Activated naive CD8-positive, alpha-beta T cell treated with anti-CD3 and anti-CD28 coated beads, Interleukin-2, amount 50 U/mL, for 24 hours (primary cell): ENCODE measurements at regions not wholly inside any gene's neighbourhood (a gene's known extent, or its start where the extent isn't known, plus 50 kb on each side); places are given as distances from the start of the nearest gene placed in this dataset.
"Not testable (repeated sequence)": the region's sequence is repeated elsewhere in the genome, so short reads cannot be mapped to it uniquely, and the experiment has no call there.

ENCODE experiments used
- ATAC-seq: fragments of 150-1000 bp; cut with Tn5 transposase; one replicate; pipeline ENCODE4 v1.10.0; 2021
- DNase-seq: peaks from one replicate; pipeline ENCODE4 v3.0.0; 2021
- H3K27ac Mint-ChIP-seq: one replicate; pipeline ENCODE4 v1.8.0; 2021; ENCODE audit warnings: mild to moderate bottlenecking, mixed read lengths
- H3K27me3 Mint-ChIP-seq: one replicate; pipeline ENCODE4 v1.8.0; 2021; ENCODE audit warnings: mixed read lengths
- H3K36me3 Mint-ChIP-seq: one replicate; pipeline ENCODE4 v1.8.0; 2021; ENCODE audit warnings: low read depth, mixed read lengths
- H3K4me1 Mint-ChIP-seq: one replicate; pipeline ENCODE4 v1.8.0; 2021; ENCODE audit warnings: mixed read lengths
- H3K4me3 Mint-ChIP-seq: one replicate; pipeline ENCODE4 v1.8.0; 2021; ENCODE audit warnings: mild to moderate bottlenecking, moderate library complexity, mixed read lengths
- H3K9me3 Mint-ChIP-seq: one replicate; pipeline ENCODE4 v1.8.0; 2021; ENCODE audit warnings: mixed read lengths

DNA sequence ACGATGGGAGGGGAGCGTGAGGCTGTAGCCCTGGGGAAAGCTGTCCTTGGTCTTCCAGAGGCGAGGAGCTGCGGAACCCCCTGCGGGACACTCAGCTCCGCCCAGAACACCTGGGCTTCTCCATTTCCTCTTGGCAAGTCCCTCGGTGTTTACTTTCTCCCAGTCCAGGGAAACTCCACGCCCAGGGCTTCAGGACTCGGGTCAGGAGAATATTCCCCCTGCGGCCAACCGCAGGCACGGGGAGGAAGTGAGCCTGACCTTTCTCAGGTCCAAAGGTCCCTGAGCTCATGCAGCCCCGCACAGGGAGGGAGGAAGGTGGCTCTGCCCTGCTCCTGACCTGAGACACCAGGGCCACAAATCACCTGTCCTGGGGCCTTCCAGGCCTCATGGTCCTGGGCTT is 5435.9 kb upstream of the TPTE start:
- not testable (repeated sequence) for H3K4me1 Mint-ChIP-seq, H3K27ac Mint-ChIP-seq, H3K9me3 Mint-ChIP-seq, H3K27me3 Mint-ChIP-seq, H3K36me3 Mint-ChIP-seq, DNase-seq, H3K4me3 Mint-ChIP-seq, ATAC-seq

DNA sequence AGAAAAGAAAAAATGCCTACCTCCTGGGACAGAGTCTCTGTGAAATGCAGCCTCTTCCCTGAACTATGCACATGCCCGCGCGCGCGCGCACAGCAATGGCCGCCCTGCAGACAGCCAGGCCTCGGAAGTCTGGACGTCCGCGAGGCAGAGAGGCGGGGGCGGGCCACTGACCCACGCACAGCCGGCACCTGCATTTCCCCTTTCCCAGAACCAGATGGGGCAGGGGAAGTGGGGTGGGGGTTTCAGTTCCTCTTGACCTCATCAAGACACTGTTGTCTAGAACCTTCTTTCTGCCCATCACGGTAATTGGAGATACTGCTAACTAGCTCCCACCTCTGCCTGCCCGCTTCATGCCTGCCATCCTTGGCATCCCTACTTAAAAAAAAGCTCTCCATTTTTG is 5435.0 kb upstream of the TPTE start:
- H3K4me1 Mint-ChIP-seq, ATAC-seq, H3K36me3 Mint-ChIP-seq, H3K4me3 Mint-ChIP-seq, DNase-seq, H3K27me3 Mint-ChIP-seq, H3K9me3 Mint-ChIP-seq, H3K27ac Mint-ChIP-seq: not testable (repeated sequence)

GRCh38 chr21:5088820-5089219 is 5432.6 kb upstream of the TPTE start:
- H3K4me3 Mint-ChIP-seq, H3K4me1 Mint-ChIP-seq, H3K9me3 Mint-ChIP-seq, DNase-seq, H3K27me3 Mint-ChIP-seq, H3K27ac Mint-ChIP-seq, H3K36me3 Mint-ChIP-seq: not testable (repeated sequence)
- ATAC-seq = peak; percentile 36

- ATAC-seq, H3K9me3 Mint-ChIP-seq, H3K36me3 Mint-ChIP-seq, H3K4me3 Mint-ChIP-seq, DNase-seq, H3K27me3 Mint-ChIP-seq, H3K4me1 Mint-ChIP-seq, H3K27ac Mint-ChIP-seq: not testable (repeated sequence)
These were observed 5431.8 kb upstream of the TPTE start for GRCh38 chr21:5089399-5090089.

- not testable (repeated sequence) for H3K27me3 Mint-ChIP-seq, H3K9me3 Mint-ChIP-seq, H3K4me3 Mint-ChIP-seq, DNase-seq, H3K27ac Mint-ChIP-seq, H3K4me1 Mint-ChIP-seq, ATAC-seq, H3K36me3 Mint-ChIP-seq
These were observed 5431.0 kb upstream of the TPTE start for GRCh38 chr21:5090132-5091079.

- H3K27ac Mint-ChIP-seq, H3K4me1 Mint-ChIP-seq, H3K36me3 Mint-ChIP-seq, DNase-seq, H3K4me3 Mint-ChIP-seq, H3K9me3 Mint-ChIP-seq, ATAC-seq, H3K27me3 Mint-ChIP-seq: not testable (repeated sequence)
These were observed 5430.1 kb upstream of the TPTE start for GRCh38 chr21:5091274-5091673.

- not testable (repeated sequence) for H3K36me3 Mint-ChIP-seq, H3K27me3 Mint-ChIP-seq, H3K27ac Mint-ChIP-seq
These were observed 5425.8 kb upstream of the TPTE start for GRCh38 chr21:5095628-5096027.

DNA sequence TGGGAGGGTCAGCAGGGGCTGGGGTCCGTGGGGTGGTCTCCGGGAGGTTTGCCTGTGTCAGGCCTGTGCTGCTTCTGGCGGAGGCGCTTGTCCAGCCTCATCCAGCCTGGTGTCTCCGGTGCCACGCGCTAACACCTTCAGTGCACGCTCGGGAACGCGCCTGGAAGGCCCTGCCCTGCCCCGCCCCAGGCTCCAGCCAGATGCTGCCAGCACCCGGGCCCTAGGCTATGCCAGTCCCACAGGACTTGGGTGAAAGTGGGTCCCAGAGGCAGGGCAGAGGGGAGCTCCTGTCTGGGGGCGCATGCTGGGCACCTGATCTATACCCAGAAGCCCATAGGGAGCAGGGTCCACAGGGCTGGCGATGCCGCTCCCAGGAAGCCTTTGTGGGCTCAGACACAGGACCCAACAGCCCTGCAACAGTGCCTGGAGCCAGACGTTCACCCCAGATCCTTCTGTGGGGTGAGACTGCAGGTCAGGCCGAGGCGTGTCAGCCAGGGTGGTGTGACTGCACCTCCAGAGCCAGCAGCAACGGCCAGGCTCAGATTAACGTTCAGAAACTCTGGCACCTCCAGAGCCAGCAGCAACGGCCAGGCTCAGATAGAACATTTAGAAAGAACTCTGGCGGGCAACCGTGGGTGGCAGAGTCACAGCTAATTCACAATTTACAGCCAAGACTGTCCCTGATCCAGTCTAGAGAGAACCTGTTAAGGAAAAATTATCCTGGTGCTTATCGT is 5423.2 kb upstream of the TPTE start:
- not testable (repeated sequence) for H3K36me3 Mint-ChIP-seq, H3K9me3 Mint-ChIP-seq, H3K27me3 Mint-ChIP-seq, ATAC-seq, DNase-seq, H3K4me1 Mint-ChIP-seq, H3K27ac Mint-ChIP-seq, H3K4me3 Mint-ChIP-seq

More at GRCh38 chr21:5095628-5096027, 5425.8 kb upstream of the TPTE start:
- not testable (repeated sequence) for ATAC-seq, DNase-seq, H3K9me3 Mint-ChIP-seq, H3K4me1 Mint-ChIP-seq, H3K4me3 Mint-ChIP-seq

- not testable (repeated sequence) for H3K9me3 Mint-ChIP-seq, DNase-seq, ATAC-seq, H3K4me3 Mint-ChIP-seq, H3K27me3 Mint-ChIP-seq, H3K36me3 Mint-ChIP-seq, H3K4me1 Mint-ChIP-seq, H3K27ac Mint-ChIP-seq
These were observed 5420.7 kb upstream of the TPTE start for GRCh38 chr21:5100604-5101174.

- DNase-seq = peak; percentile 73
- peak overlapping the region; percentile 48 for H3K4me3 Mint-ChIP-seq
- not testable (repeated sequence) for H3K27ac Mint-ChIP-seq, H3K4me1 Mint-ChIP-seq, H3K9me3 Mint-ChIP-seq, H3K36me3 Mint-ChIP-seq, H3K27me3 Mint-ChIP-seq
- peak; percentile 88 for ATAC-seq
These were observed 5419.6 kb upstream of the TPTE start for GRCh38 chr21:5101749-5102148.

DNA sequence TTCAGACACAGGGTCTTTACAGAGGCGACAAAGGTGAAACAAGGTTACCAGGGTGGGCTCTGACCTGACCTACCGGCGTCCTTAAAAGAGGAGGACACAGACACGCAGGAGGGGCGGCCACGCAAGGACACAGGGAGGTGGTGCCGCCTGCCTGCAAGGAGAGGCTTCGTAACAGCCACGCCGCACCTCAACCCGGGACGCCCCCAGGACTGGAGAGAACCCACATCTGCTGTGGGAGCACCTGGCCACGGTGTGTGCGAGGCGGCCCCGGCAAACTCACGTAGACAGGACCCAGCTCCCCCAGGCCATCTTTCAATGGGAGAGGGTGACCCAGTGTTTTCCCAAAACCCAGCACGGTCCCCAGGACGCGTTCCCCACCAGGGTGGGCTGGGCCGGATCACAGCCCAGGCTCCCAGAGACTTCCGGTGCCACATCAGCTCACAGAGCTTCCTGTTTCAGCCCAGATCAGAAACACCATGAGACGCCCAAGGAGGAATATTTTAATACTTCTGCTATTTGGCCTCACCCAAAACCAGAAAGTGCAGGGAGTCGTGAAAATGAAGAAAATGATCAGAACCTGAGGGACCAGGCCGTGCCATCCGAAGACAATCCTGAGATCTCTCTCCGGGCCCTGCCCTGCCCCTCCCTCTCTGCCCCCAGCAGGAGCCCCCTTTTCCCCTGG is 5417.4 kb upstream of the TPTE start:
- H3K36me3 Mint-ChIP-seq, H3K9me3 Mint-ChIP-seq, H3K27me3 Mint-ChIP-seq, ATAC-seq: not testable (repeated sequence)
- Mint-ChIP-seq H3K27ac (peak overlapping the region; percentile 87), H3K4me3 (peak overlapping the region; percentile 80), H3K4me1 (peaks cover 12% of the 10 kb centered on the region)
- DNase-seq = peak; percentile 47

DNA sequence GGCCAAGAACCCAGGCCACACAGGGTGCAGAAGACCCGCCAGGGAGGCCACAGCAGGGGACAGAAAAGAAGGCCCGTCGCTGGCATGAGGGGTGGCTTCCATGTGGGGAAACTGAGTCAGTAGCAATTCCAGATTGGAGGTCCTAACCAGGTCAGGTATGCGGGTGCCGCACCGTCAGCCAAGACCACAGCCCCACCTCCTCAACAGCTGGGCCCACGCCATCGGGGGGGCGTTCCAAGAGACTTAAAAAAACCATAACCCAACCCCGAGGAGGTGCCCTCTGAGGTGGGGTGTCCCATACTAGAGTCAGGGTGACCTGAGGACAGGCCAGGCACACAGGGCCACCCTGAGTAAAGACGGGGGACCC is 5416.8 kb upstream of the TPTE start:
- not testable (repeated sequence) for H3K4me3 Mint-ChIP-seq, H3K27me3 Mint-ChIP-seq, ATAC-seq, H3K27ac Mint-ChIP-seq, H3K36me3 Mint-ChIP-seq, DNase-seq, H3K9me3 Mint-ChIP-seq
- H3K4me1 Mint-ChIP-seq = peaks cover 12% of the 10 kb centered on the region

DNA sequence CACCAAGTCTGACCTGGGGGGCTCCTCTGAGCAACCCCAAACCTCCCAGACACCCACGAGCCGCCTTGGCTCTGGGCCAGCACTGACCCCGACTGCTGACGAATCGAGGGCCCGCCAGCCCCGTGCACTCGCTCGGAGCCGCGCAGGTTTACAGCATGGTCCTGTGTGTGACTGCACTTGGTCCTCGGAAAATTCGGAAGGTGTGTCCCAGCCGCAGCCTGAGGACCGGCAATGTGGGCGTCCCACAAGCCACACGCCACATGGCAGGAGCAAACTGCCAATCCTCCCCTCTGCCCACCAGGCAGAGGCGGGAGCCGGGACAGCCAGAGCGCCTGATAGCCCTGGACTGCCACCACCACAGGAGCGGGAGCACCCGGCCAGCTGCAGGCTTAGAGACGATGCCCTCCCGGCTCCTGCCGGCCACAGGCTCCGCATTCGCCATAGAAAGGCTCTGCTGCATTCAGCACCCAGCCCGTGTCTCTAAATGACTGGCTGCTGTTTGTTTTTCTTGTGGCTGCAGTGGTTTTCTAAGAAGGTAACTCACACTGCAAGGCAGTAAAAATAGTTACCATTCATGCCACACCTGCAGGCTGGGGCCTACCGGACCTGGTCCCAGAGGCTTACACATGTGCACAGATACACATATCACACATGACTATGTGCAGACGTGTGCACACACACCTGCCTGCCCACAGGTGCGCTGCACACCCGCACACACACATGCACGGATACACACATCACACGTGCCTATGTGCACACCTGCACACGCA is 5415.3 kb upstream of the TPTE start:
- not testable (repeated sequence) for H3K4me3 Mint-ChIP-seq, H3K27ac Mint-ChIP-seq, H3K36me3 Mint-ChIP-seq, H3K27me3 Mint-ChIP-seq, H3K9me3 Mint-ChIP-seq
- H3K4me1 Mint-ChIP-seq = peaks cover 12% of the 10 kb centered on the region
- peak; percentile 38 for ATAC-seq
- DNase-seq = peak; percentile 53
